HL-60 (cell line): ENCODE measurements at regions not wholly inside any gene's neighbourhood (a gene's known extent, or its start where the extent isn't known, plus 50 kb on each side); places are given as distances from the start of the nearest gene placed in this dataset.
"Not testable (repeated sequence)": the region's sequence is repeated elsewhere in the genome, so short reads cannot be mapped to it uniquely, and the experiment has no call there.

Experiments
- DNase-seq, 2 experiments: peaks; one replicate each; pipeline ENCODE4 v3.0.0-alpha.2; 2010 to 2020; ENCODE audit warnings: low read depth in 1 of 2, low spot score in 1 of 2
- H3K27ac ChIP-seq: fragments of 250-450 bp; sonication (Bioruptor Pico); replicated peaks from 2 replicates; pipeline ENCODE4 v1.5.1; 2020; ENCODE audit warnings: mild to moderate bottlenecking, moderate library complexity
- H3K27me3 ChIP-seq: fragments of 250-450 bp; sonication (Bioruptor Pico); 2 replicates; pipeline ENCODE4 v1.5.1; 2021; ENCODE audit warnings: mild to moderate bottlenecking, moderate library complexity; ENCODE audit not compliant: insufficient read depth, poor library complexity, severe bottlenecking
- H3K4me3 ChIP-seq: replicated peaks from 2 replicates; pipeline ENCODE4 v1.5.1; 2011; ENCODE audit warnings: mild to moderate bottlenecking, control low read depth, low read length; ENCODE audit not compliant: insufficient read depth
- CTCF ChIP-seq: IDR thresholded peaks from one replicate; pipeline ENCODE4 v1.5.1; 2011; ENCODE audit warnings: low read length, control low read depth, inconsistent platforms; ENCODE audit not compliant: insufficient read depth
- GABPA ChIP-seq: IDR thresholded peaks from 2 replicates; pipeline ENCODE4 v1.6.1; 2012; ENCODE audit warnings: low read depth
- POLR2AphosphoS5 ChIP-seq: IDR thresholded peaks from 2 replicates; pipeline ENCODE4 v1.6.1; 2012; ENCODE audit warnings: low read depth
- REST ChIP-seq: IDR thresholded peaks from 2 replicates; pipeline ENCODE4 v1.6.1; 2012; ENCODE audit warnings: low read depth; ENCODE audit not compliant: insufficient replicate concordance
- SPI1 ChIP-seq: IDR thresholded peaks from 2 replicates; pipeline ENCODE4 v1.6.1; 2012; ENCODE audit warnings: low read depth, mild to moderate bottlenecking, borderline replicate concordance

- no peak overlapping the region for H3K27ac ChIP-seq
- H3K27me3 ChIP-seq = no peaks in the 10 kb centered on the region
- no peak for TF ChIP-seq POLR2AphosphoS5
- no peak for DNase-seq
- H3K4me3 ChIP-seq = no peak overlapping the region
These were observed 120.3 kb downstream of the FAM161A start for GRCh38 chr2:61733563-61733962.

- no peaks in the 10 kb centered on the region for H3K27me3 ChIP-seq
- TF ChIP-seq CTCF (no peak), REST (no peak), GABPA (no peak)
- H3K4me3 ChIP-seq = no peak overlapping the region
- DNase-seq = no peak
- no peak overlapping the region for H3K27ac ChIP-seq
These were observed 121.1 kb downstream of the FAM161A start for GRCh38 chr2:61732787-61733186.

DNA sequence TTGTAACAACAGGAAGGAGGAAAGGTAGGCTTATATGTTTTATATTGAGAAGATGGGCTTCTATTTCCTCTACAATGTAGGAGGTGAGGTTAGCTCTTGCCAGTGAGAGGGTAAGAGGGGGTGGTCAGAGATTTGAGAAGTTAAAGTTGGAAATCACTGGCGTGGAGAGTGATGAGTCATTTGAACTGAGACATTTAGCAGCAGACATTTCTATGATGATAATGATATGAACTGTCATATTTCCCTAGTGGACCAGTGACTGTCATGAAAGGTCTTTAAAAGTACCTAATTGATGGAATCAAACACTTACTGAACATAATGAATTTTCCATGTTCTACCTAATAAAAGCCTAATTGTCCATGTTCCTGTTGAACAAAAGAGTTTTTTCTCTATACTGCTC, 126.1 kb downstream of the FAM161A start:
- no peak overlapping the region for H3K4me3 ChIP-seq
- no peaks in the 10 kb centered on the region for H3K27me3 ChIP-seq
- no peak for DNase-seq
- no peak for TF ChIP-seq SPI1
- no peak for TF ChIP-seq POLR2AphosphoS5
- no peak for TF ChIP-seq CTCF
- no peak for TF ChIP-seq GABPA
- TF ChIP-seq REST = no peak
- H3K27ac ChIP-seq = no peak overlapping the region

DNA sequence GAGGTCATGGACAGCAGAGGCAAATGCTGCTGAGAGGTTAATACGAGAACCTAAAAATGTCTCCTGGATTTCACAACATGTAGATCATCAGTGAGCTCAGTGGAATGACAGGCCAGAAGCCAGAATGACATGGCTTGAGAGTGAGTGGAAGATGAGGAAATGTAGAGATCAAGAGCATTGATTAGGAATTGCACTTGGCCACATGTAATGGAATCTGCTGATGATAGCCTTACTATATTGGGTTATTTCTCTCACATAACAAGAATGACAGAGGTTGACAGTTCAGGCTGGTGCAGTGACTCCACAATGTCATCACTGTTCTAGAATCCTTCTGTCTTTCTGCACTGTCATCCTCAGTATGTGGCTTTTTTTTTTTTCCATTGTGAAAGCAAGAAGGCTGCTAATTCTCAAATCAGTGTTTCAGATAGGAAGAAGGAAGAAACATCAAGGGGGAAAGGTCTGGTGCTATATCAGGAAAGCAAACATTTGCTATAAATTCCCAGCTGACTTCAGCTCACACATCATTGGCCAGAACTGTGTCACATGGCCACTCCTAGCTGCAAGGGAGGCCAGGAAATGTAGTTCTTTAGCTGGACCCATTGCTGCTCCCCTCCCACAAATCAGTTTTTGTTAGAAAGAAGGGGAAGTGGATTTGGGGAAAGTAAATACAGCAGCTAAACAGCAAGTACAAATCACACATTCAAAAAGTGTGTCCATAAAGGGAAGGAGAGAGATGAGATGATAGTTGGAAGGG, 127.2 kb downstream of the FAM161A start:
- DNase-seq = no peak
- TF ChIP-seq POLR2AphosphoS5 = no peak
- TF ChIP-seq REST = no peak
- peak; percentile 39 for TF ChIP-seq SPI1
- no peak for TF ChIP-seq CTCF
- no peak overlapping the region for H3K27ac ChIP-seq
- no peak overlapping the region for H3K4me3 ChIP-seq
- no peaks in the 10 kb centered on the region for H3K27me3 ChIP-seq

DNA sequence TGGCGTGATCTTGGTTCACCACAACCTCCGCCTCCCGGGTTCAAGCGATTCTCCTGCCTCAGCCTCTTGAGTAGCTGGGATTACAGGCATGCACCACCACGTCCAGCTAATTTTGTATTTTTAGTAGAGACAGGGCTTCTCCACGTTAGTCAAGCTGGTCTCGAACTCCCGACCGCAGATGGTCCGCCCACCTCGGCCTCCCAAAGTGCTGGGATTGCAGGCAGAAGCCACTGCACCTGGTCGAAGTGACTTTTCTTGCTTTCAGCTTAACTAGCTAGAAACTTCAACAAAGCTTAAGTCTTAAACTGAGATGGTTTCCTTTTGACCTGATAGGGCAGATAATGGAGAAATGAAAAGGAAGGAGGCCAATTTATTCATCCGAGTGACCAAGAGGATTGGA, 130.5 kb downstream of the FAM161A start:
- not testable (repeated sequence) for H3K27ac ChIP-seq, H3K27me3 ChIP-seq, H3K4me3 ChIP-seq, DNase-seq
